K562 (cell line): ENCODE measurements at regions not wholly inside any gene's neighbourhood (a gene's known extent, or its start where the extent isn't known, plus 50 kb on each side); places are given as distances from the start of the nearest gene placed in this dataset.
A peak's percentile ranks its signal among the peaks of the same experiment; 100 is the strongest.

ENCODE experiments used
- ATAC-seq: fragments of 200-7000 bp; cut with Tn5 transposase; 3 replicates; pipeline ENCODE4 v1.9.1; 2020; ENCODE audit warnings: moderate library complexity
- BruUV-seq: library from RNA; stranded (reverse); fragments of 400-500 nt; replicated peaks from 2 replicates; lab custom pipeline; 2021; lab: Mats Ljungman, UMichigan
- CTCF ChIA-PET: fragments of 300-600 bp; formaldehyde crosslinking; extraction: SDS; loops from one replicate; lab custom pipeline; 2021; ENCODE audit warnings: low intra/inter-chr PET ratio; lab: Yijun Ruan, JAX
- POLR2A ChIA-PET: fragments of 300-600, 350-650 bp; sonication (Branson Sonifier 250); formaldehyde crosslinking; extraction: SDS; loops from one replicate; lab custom pipeline; 2021; ENCODE audit warnings: antibody characterized with exemption, inconsistent platforms; lab: Yijun Ruan, JAX
- DNase-seq, 4 experiments: peaks; one replicate each; pipeline versions ENCODE4 v3.0.0 to v3.0.0-alpha.2; 2011 to 2018; ENCODE audit warnings: low spot score in 3 of 4, mixed read lengths in 3 of 4; ENCODE audit errors: extremely low read depth in 1 of 4
- FAIRE-seq: peaks from 2 replicates; lab custom pipeline; 2011; peaks lifted over from hg19 to GRCh38; lab: Jason Lieb, UNC
- H2AFZ ChIP-seq: 2 replicates; pipeline ENCODE4 v1.6.0; 2011; ENCODE audit warnings: low read depth, low read length, control low read depth, inconsistent platforms
- H3K27ac ChIP-seq: fragments of 200-600 bp; 3 replicates; pipeline ENCODE4 v1.8.0; 2011; ENCODE audit warnings: low read depth, mild to moderate bottlenecking, control low read depth, inconsistent platforms, low read length, moderate library complexity, mixed read lengths; ENCODE audit errors: extremely low read depth
- H3K27me3 ChIP-seq, 2 experiments: fragments of 300-600 bp in 1 of 2; 2 replicates in 1 of 2; 3 replicates in 1 of 2; pipeline versions ENCODE4 v1.6.0 to v1.8.0; 2011; ENCODE audit warnings: inconsistent platforms in 2 of 2, low read length in 2 of 2, mild to moderate bottlenecking in 1 of 2, mixed read lengths in 1 of 2, moderate library complexity in 1 of 2; ENCODE audit not compliant: control insufficient read depth in 2 of 2, insufficient read depth in 2 of 2
- H3K36me3 ChIP-seq: fragments of 300-600 bp; 3 replicates; pipeline ENCODE4 v1.8.0; 2011; ENCODE audit warnings: mild to moderate bottlenecking, low read length, inconsistent platforms; ENCODE audit not compliant: control insufficient read depth, insufficient read depth
- H3K4me1 ChIP-seq, 2 experiments: fragments of 200-600 bp in 1 of 2; replicated peaks in 1 of 2; 2 replicates in 1 of 2; 3 replicates in 1 of 2; pipeline versions ENCODE4 v1.5.1 to v1.8.0; 2011; ENCODE audit warnings: inconsistent platforms in 2 of 2, low read length in 2 of 2, mild to moderate bottlenecking in 1 of 2, mixed read lengths in 1 of 2, moderate library complexity in 1 of 2; ENCODE audit not compliant: control insufficient read depth in 2 of 2, insufficient read depth in 2 of 2
- H3K4me2 ChIP-seq: 2 replicates; pipeline ENCODE4 v1.6.1; 2011; ENCODE audit warnings: low read length, control low read depth, inconsistent platforms, mixed read lengths; ENCODE audit not compliant: insufficient read depth
- H3K4me3 ChIP-seq: fragments of 200-600 bp; sonication (generic), shearing (Covaris generic); 2 replicates; pipeline ENCODE4 v1.5.1; 2016; ENCODE audit warnings: control low read depth, inconsistent platforms
- H3K79me2 ChIP-seq: fragments of 200-600 bp; 3 replicates; pipeline ENCODE4 v1.8.0; 2011; ENCODE audit warnings: low read length, inconsistent platforms; ENCODE audit not compliant: control insufficient read depth, insufficient read depth
- H3K9ac ChIP-seq, 2 experiments: 2 replicates each; pipeline versions ENCODE4 v1.6.0 to v1.6.1; 2011; ENCODE audit warnings: low read depth in 2 of 2, low read length in 2 of 2, control low read depth in 1 of 2, inconsistent platforms in 1 of 2, mild to moderate bottlenecking in 1 of 2, mixed read lengths in 1 of 2; ENCODE audit not compliant: insufficient read depth in 1 of 2
- H3K9me1 ChIP-seq: one replicate; pipeline ENCODE4 v1.6.0; 2011; ENCODE audit warnings: inconsistent platforms, mild to moderate bottlenecking, low read length, moderate library complexity; ENCODE audit not compliant: control insufficient read depth, insufficient read depth
- H3K9me3 ChIP-seq: replicated peaks from 2 replicates; pipeline ENCODE4 v1.5.1; 2011; ENCODE audit warnings: low read depth, low read length, inconsistent platforms; ENCODE audit not compliant: control insufficient read depth, insufficient read depth
- H4K20me1 ChIP-seq: replicated peaks from 2 replicates; pipeline ENCODE4 v1.6.1; 2011; ENCODE audit warnings: low read length, inconsistent platforms, mixed read lengths; ENCODE audit not compliant: control insufficient read depth, insufficient read depth
- DACH1 ChIP-seq: fragments of 450-650 bp; IDR thresholded peaks from 2 replicates; pipeline ENCODE4 v1.6.1; 2018; ENCODE audit not compliant: partially characterized antibody
- FOXK2 ChIP-seq, 2 experiments: fragments of 450-650 bp; IDR thresholded peaks in 1 of 2; conservative IDR thresholded peaks in 1 of 2; 2 replicates each; pipeline ENCODE4 v1.6.1; 2016; ENCODE audit warnings: low read depth in 2 of 2, mild to moderate bottlenecking in 1 of 2
- HNRNPUL1 ChIP-seq: fragments of 200-400 bp; formaldehyde crosslinking; IDR thresholded peaks from 2 replicates; pipeline ENCODE4 v1.6.1; 2017; ENCODE audit warnings: low read length
- MYNN ChIP-seq, 2 experiments: sonication (generic); formaldehyde crosslinking in 1 of 2; IDR thresholded peaks; 2 replicates each; pipeline versions ENCODE4 v1.5.0 to v1.6.1; 2016 to 2020; ENCODE audit warnings: antibody characterized with exemption in 1 of 2, missing genetic modification reagents in 1 of 2
- RBM17 ChIP-seq: fragments of 200-400 bp; formaldehyde crosslinking; IDR thresholded peaks from 2 replicates; pipeline ENCODE4 v1.6.1; 2017; ENCODE audit warnings: low read depth, mild to moderate bottlenecking, low read length, borderline replicate concordance
- RFX1 ChIP-seq: fragments of 450-650 bp; IDR thresholded peaks from 2 replicates; pipeline ENCODE4 v1.6.1; 2016; ENCODE audit warnings: mild to moderate bottlenecking, moderate library complexity
- SMARCB1 ChIP-seq: IDR thresholded peaks from 2 replicates; pipeline ENCODE4 v1.6.1; 2011; ENCODE audit warnings: improper control_type of control experiment, low read depth; ENCODE audit not compliant: insufficient read length
- SRF ChIP-seq, 2 experiments: fragments of 250-450, 450-650 bp in 1 of 2; sonication (Bioruptor Pico) in 1 of 2; sonication (generic) in 1 of 2; formaldehyde crosslinking; IDR thresholded peaks; 2 replicates each; pipeline versions ENCODE4 v1.5.0 to v1.5.1; 2020 to 2022; ENCODE audit warnings: mild to moderate bottlenecking in 1 of 2, missing genetic modification reagents in 1 of 2
- SRSF1 ChIP-seq: fragments of 200-400 bp; formaldehyde crosslinking; IDR thresholded peaks from 2 replicates; pipeline ENCODE4 v1.6.1; 2017; ENCODE audit warnings: mild to moderate bottlenecking, low read depth, low read length, moderate library complexity
- TAF15 ChIP-seq: fragments of 200-400 bp; formaldehyde crosslinking; IDR thresholded peaks from 2 replicates; pipeline ENCODE4 v1.6.1; 2017; ENCODE audit warnings: mild to moderate bottlenecking, low read depth, low read length, moderate library complexity
- TRIM28 ChIP-seq: fragments of 450-650 bp; IDR thresholded peaks from 2 replicates; pipeline ENCODE4 v1.6.1; 2017
- ZBTB17 ChIP-seq: fragments of 450-650 bp; formaldehyde crosslinking; IDR thresholded peaks from 2 replicates; pipeline ENCODE4 v1.4.0; 2020; ENCODE audit warnings: mild to moderate bottlenecking
- ZFP36 ChIP-seq: fragments of 150-350 bp; IDR thresholded peaks from 2 replicates; pipeline ENCODE4 v1.6.1; 2018; ENCODE audit warnings: low read length, low read depth; ENCODE audit not compliant: partially characterized antibody
- ZNF239 ChIP-seq: fragments of 250-450 bp; sonication (Bioruptor Pico); IDR thresholded peaks from 2 replicates; pipeline ENCODE4 v1.4.0; 2020; ENCODE audit warnings: mild to moderate bottlenecking
- WGBS: fragments of 100-300 bp; shearing (Covaris generic); methylation state at CpG from one replicate; pipeline ENCODE4 v1.1.6; 2016; ENCODE audit warnings: low coverage, mixed read lengths; ENCODE audit not compliant: insufficient coverage; ENCODE audit errors: missing lambda C conversion rate; 5-methylcytosine and 5-hydroxymethylcytosine counted together
- in situ Hi-C: fragments of 300-500 bp; cut with MboI; formaldehyde crosslinking; loops from 4 replicates; pipeline ENCODE4 v1.15.0; 2018; ENCODE audit warnings: inconsistent platforms, mixed read lengths
- intact Hi-C: fragments of 100-400 bp; cut with micrococcal nuclease; formaldehyde crosslinking; loops from 2 replicates; pipeline ENCODE4 v1.14.2; 2022
- TF ChIP-seq, protein P1 (sequence below), 2 experiments: fragments of 450-650 bp; IDR thresholded peaks; 2 replicates each; pipeline ENCODE4 v1.6.1; 2018; ENCODE audit warnings: mild to moderate bottlenecking in 2 of 2, low read depth in 1 of 2; ENCODE audit not compliant: partially characterized antibody in 2 of 2
- TF ChIP-seq, protein P2 (sequence below): fragments of 450-650 bp; IDR thresholded peaks from 2 replicates; pipeline ENCODE4 v1.7.1; 2018; ENCODE audit warnings: mild to moderate bottlenecking, low read depth; ENCODE audit not compliant: partially characterized antibody

GRCh38 chr5:57566914-57567313, 84.3 kb upstream of the ACTBL2 start:
- no peak overlapping the region for H2AFZ ChIP-seq
- ATAC-seq: no peak
- H3K4me1 ChIP-seq: no peaks in the 10 kb centered on the region
- H3K27ac ChIP-seq: no peak overlapping the region
- ChIA-PET POLR2A (no interaction called here), CTCF (no interaction called here)
- no peaks in the 10 kb centered on the region for H3K36me3 ChIP-seq
- no peaks in the 10 kb centered on the region for H3K79me2 ChIP-seq
- intact Hi-C loops (no loop called here), in situ Hi-C loops (no loop called here)
- H4K20me1 ChIP-seq: no peaks in the 10 kb centered on the region
- FAIRE-seq: no peak
- no peak overlapping the region for H3K4me3 ChIP-seq
- H3K9ac ChIP-seq: no peak overlapping the region
- peaks cover 0 to 5% of the 10 kb centered on the region in 2 experiments; a peak in 1 of 5 replicates for H3K27me3 ChIP-seq
- WGBS: 0% methylated on average over 5 of the region's 5 CpGs
- no peaks in the 10 kb centered on the region for H3K9me3 ChIP-seq
- no peaks in the 10 kb centered on the region for H3K9me1 ChIP-seq
- no TSS peak for BruUV-seq
- no peak overlapping the region for H3K4me2 ChIP-seq
- DNase-seq: no peak
- TF ChIP-seq, protein P1, sequence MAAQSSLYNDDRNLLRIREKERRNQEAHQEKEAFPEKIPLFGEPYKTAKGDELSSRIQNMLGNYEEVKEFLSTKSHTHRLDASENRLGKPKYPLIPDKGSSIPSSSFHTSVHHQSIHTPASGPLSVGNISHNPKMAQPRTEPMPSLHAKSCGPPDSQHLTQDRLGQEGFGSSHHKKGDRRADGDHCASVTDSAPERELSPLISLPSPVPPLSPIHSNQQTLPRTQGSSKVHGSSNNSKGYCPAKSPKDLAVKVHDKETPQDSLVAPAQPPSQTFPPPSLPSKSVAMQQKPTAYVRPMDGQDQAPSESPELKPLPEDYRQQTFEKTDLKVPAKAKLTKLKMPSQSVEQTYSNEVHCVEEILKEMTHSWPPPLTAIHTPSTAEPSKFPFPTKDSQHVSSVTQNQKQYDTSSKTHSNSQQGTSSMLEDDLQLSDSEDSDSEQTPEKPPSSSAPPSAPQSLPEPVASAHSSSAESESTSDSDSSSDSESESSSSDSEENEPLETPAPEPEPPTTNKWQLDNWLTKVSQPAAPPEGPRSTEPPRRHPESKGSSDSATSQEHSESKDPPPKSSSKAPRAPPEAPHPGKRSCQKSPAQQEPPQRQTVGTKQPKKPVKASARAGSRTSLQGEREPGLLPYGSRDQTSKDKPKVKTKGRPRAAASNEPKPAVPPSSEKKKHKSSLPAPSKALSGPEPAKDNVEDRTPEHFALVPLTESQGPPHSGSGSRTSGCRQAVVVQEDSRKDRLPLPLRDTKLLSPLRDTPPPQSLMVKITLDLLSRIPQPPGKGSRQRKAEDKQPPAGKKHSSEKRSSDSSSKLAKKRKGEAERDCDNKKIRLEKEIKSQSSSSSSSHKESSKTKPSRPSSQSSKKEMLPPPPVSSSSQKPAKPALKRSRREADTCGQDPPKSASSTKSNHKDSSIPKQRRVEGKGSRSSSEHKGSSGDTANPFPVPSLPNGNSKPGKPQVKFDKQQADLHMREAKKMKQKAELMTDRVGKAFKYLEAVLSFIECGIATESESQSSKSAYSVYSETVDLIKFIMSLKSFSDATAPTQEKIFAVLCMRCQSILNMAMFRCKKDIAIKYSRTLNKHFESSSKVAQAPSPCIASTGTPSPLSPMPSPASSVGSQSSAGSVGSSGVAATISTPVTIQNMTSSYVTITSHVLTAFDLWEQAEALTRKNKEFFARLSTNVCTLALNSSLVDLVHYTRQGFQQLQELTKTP (IDR thresholded peaks at IDR 0.05; ENCODE audit: low read depth in 1 of 2, partially characterized antibody in 2 of 2): no peak
- TF ChIP-seq DACH1: no peak
- no peak for TF ChIP-seq HNRNPUL1
- no peak for TF ChIP-seq RBM17
- no peak for TF ChIP-seq ZFP36
- no peak for TF ChIP-seq MYNN (IDR thresholded peaks at IDR 0.05)
- no peak for TF ChIP-seq MYNN (CRISPR knock-in tag; IDR thresholded peaks at IDR 0.05)
- TF ChIP-seq, protein P2, sequence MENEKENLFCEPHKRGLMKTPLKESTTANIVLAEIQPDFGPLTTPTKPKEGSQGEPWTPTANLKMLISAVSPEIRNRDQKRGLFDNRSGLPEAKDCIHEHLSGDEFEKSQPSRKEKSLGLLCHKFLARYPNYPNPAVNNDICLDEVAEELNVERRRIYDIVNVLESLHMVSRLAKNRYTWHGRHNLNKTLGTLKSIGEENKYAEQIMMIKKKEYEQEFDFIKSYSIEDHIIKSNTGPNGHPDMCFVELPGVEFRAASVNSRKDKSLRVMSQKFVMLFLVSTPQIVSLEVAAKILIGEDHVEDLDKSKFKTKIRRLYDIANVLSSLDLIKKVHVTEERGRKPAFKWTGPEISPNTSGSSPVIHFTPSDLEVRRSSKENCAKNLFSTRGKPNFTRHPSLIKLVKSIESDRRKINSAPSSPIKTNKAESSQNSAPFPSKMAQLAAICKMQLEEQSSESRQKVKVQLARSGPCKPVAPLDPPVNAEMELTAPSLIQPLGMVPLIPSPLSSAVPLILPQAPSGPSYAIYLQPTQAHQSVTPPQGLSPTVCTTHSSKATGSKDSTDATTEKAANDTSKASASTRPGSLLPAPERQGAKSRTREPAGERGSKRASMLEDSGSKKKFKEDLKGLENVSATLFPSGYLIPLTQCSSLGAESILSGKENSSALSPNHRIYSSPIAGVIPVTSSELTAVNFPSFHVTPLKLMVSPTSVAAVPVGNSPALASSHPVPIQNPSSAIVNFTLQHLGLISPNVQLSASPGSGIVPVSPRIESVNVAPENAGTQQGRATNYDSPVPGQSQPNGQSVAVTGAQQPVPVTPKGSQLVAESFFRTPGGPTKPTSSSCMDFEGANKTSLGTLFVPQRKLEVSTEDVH: no peak
- TF ChIP-seq TRIM28: no peak
- no peak for TF ChIP-seq SRF (CRISPR knock-in tag; IDR thresholded peaks at IDR 0.05)
- no peak for TF ChIP-seq ZNF239
- TF ChIP-seq TAF15: no peak
- no peak for TF ChIP-seq SMARCB1
- peak; percentile 28 for TF ChIP-seq RFX1
- TF ChIP-seq SRSF1: no peak
- TF ChIP-seq ZBTB17 (CRISPR knock-in tag): peak; percentile 72; the same call in 1 of the 2 replicates
- TF ChIP-seq FOXK2 (conservative IDR thresholded peaks at IDR 0.05 in 1 of 2, IDR thresholded peaks at IDR 0.05 in 1 of 2; ENCODE audit: low read depth in 2 of 2): no peak
